ENCODE measurements at regions not wholly inside any gene's neighbourhood (a gene's known extent, or its start where the extent isn't known, plus 50 kb on each side); places are given as distances from the start of the nearest gene placed in this dataset.

GRCh38 chr9:108163321-108164005, 673.9 kb upstream of the KLF4 start:
- TF ChIP-seq CTCF (IDR thresholded peaks at IDR 0.05): no peak
- Histone ChIP-seq H3K4me3 (no peak overlapping the region), H3K27me3 (no peaks in the 10 kb centered on the region), H3K9me3 (no peaks in the 10 kb centered on the region), H3K9ac (ENCODE audit: low read depth in 2 of 2, low read length in 2 of 2) (no peak overlapping the region), H3K4me1 (peaks cover 9% of the 10 kb centered on the region), H3K36me3 (no peaks in the 10 kb centered on the region), H3K27ac (no peak overlapping the region)
- intact Hi-C loops (cut with DNase I): no loop called here
- no peak for DNase-seq

- no peaks in the 10 kb centered on the region for H3K27me3 ChIP-seq
- intact Hi-C loops (cut with DNase I): no loop called here
- no peak overlapping the region for H3K9ac ChIP-seq (ENCODE audit: low read depth in 2 of 2, low read length in 2 of 2)
- H3K36me3 ChIP-seq: no peaks in the 10 kb centered on the region
- TF ChIP-seq CTCF (IDR thresholded peaks at IDR 0.05): no peak
- no peak overlapping the region for H3K27ac ChIP-seq
- DNase-seq: no peak
- peaks cover 9% of the 10 kb centered on the region for H3K4me1 ChIP-seq
- H3K4me3 ChIP-seq: no peak overlapping the region
- H3K9me3 ChIP-seq: no peaks in the 10 kb centered on the region
Observed at GRCh38 chr9:108162664-108163063, 673.1 kb upstream of the KLF4 start.

- no peak for DNase-seq
- intact Hi-C loops (cut with DNase I): no loop called here
- Histone ChIP-seq H3K4me3 (no peak overlapping the region), H3K27me3 (no peaks in the 10 kb centered on the region), H3K36me3 (no peaks in the 10 kb centered on the region), H3K9me3 (no peaks in the 10 kb centered on the region), H3K27ac (no peak overlapping the region), H3K4me1 (peaks cover 9% of the 10 kb centered on the region), H3K9ac (ENCODE audit: low read depth in 2 of 2, low read length in 2 of 2) (no peak overlapping the region)
- TF ChIP-seq CTCF (IDR thresholded peaks at IDR 0.05): no peak
Observed at GRCh38 chr9:108161503-108161902, 671.9 kb upstream of the KLF4 start.

GRCh38 chr9:108160706-108161355, 671.3 kb upstream of the KLF4 start:
- Histone ChIP-seq H3K36me3 (no peaks in the 10 kb centered on the region), H3K4me3 (no peak overlapping the region), H3K9me3 (no peaks in the 10 kb centered on the region), H3K27ac (no peak overlapping the region), H3K27me3 (no peaks in the 10 kb centered on the region), H3K4me1 (peaks cover 9% of the 10 kb centered on the region), H3K9ac (ENCODE audit: low read depth in 2 of 2, low read length in 2 of 2) (no peak overlapping the region)
- no peak for DNase-seq
- TF ChIP-seq CTCF (IDR thresholded peaks at IDR 0.05): no peak
- intact Hi-C loops (cut with DNase I): no loop called here

- DNase-seq: no peak
- H3K4me1 ChIP-seq: peaks cover 9% of the 10 kb centered on the region
- H3K27me3 ChIP-seq: no peaks in the 10 kb centered on the region
- no peak overlapping the region for H3K4me3 ChIP-seq
- H3K27ac ChIP-seq: no peak overlapping the region
- no peaks in the 10 kb centered on the region for H3K36me3 ChIP-seq
- no peaks in the 10 kb centered on the region for H3K9me3 ChIP-seq
- intact Hi-C loops (cut with DNase I): no loop called here
- H3K9ac ChIP-seq (ENCODE audit: low read depth in 2 of 2, low read length in 2 of 2): no peak overlapping the region
- no peak for TF ChIP-seq CTCF (IDR thresholded peaks at IDR 0.05)
Observed at GRCh38 chr9:108160039-108160438, 670.5 kb upstream of the KLF4 start.
